Breast epithelium (tissue), 4 donors: ENCODE measurements at regions not wholly inside any gene's neighbourhood (a gene's known extent, or its start where the extent isn't known, plus 50 kb on each side); places are given as distances from the start of the nearest gene placed in this dataset.
A peak's percentile ranks its signal among the peaks of the same experiment; 100 is the strongest.

Experiments
- DNase-seq, 2 donors: peaks; one replicate each; pipeline ENCODE4 v3.0.0-alpha.2; 2019; ENCODE audit warnings: low spot score in 2 of 2
- H3K27ac ChIP-seq, 2 donors: fragments of 200-600 bp; sonication (generic) in 1 of 2; one replicate each; pipeline ENCODE4 v1.5.1; 2016 to 2019; ENCODE audit warnings: mild to moderate bottlenecking in 1 of 2
- H3K27me3 ChIP-seq, 2 donors: fragments of 200-600 bp; sonication (generic) in 1 of 2; one replicate each; pipeline versions ENCODE4 v1.5.1 to v1.6.0; 2017 to 2019; ENCODE audit warnings: control low read depth in 1 of 2, mild to moderate bottlenecking in 1 of 2
- H3K36me3 ChIP-seq: fragments of 200-600 bp; one replicate; pipeline ENCODE4 v1.5.1; 2019
- H3K4me1 ChIP-seq, 2 donors: fragments of 200-600 bp; sonication (generic); one replicate each; pipeline ENCODE4 v1.5.1; 2016 to 2019; ENCODE audit warnings: control low read depth in 1 of 2
- H3K4me3 ChIP-seq, 3 donors: fragments of 200-600 bp; sonication (generic); 1 replicate in 2 of 3; 2 replicates in 1 of 3; pipeline ENCODE4 v1.5.1; 2016 to 2019; ENCODE audit warnings: mild to moderate bottlenecking in 3 of 3, moderate library complexity in 2 of 3
- H3K9me3 ChIP-seq, 2 donors: fragments of 200-600 bp; sonication (generic) in 1 of 2; one replicate each; pipeline ENCODE4 v1.5.1; 2016 to 2019; ENCODE audit warnings: control low read depth in 1 of 2
- CTCF ChIP-seq, 3 donors: fragments of 450-650 bp; IDR thresholded peaks; one replicate each; pipeline ENCODE4 v1.5.1; 2016 to 2017; ENCODE audit warnings: antibody characterized with exemption in 3 of 3, mild to moderate bottlenecking in 3 of 3, moderate library complexity in 3 of 3
- POLR2A ChIP-seq: fragments of 450-650 bp; IDR thresholded peaks from one replicate; pipeline ENCODE4 v1.6.1; 2016; ENCODE audit warnings: antibody characterized with exemption, mild to moderate bottlenecking, moderate library complexity
- POLR2AphosphoS5 ChIP-seq, 3 donors: sonication (generic); formaldehyde crosslinking; IDR thresholded peaks; one replicate each; pipeline ENCODE4 v1.6.1; 2017; ENCODE audit warnings: antibody characterized with exemption in 3 of 3
- intact Hi-C: fragments of 100-400 bp; cut with DNase I; formaldehyde crosslinking; loops from one replicate; pipeline ENCODE4 v1.15.1; 2023; ENCODE audit warnings: low total_unique reads

- DNase-seq: no peak
Measured at GRCh38 chr2:8548619-8549150, 133.2 kb upstream of the ID2 start.

GRCh38 chr2:8549273-8549922, 132.5 kb upstream of the ID2 start:
- Histone ChIP-seq H3K4me3 (no peak overlapping the region), H3K9me3 (no peaks in the 10 kb centered on the region), H3K36me3 (no peaks in the 10 kb centered on the region), H3K4me1 (no peaks in the 10 kb centered on the region), H3K27me3 (no peaks in the 10 kb centered on the region), H3K27ac (no peak overlapping the region)
- no peak for TF ChIP-seq CTCF (IDR thresholded peaks at IDR 0.05)
- TF ChIP-seq POLR2A: no peak
- no peak for TF ChIP-seq POLR2AphosphoS5 (IDR thresholded peaks at IDR 0.05)
- no peak for DNase-seq
- intact Hi-C loops: no loop called here

More at GRCh38 chr2:8548619-8549150, 133.2 kb upstream of the ID2 start:
- no peak overlapping the region for H3K27ac ChIP-seq
- H3K9me3 ChIP-seq: no peaks in the 10 kb centered on the region
- no peak overlapping the region for H3K4me3 ChIP-seq
- intact Hi-C loops: no loop called here
- no peak for TF ChIP-seq POLR2AphosphoS5 (IDR thresholded peaks at IDR 0.05)
- TF ChIP-seq POLR2A: no peak
- TF ChIP-seq CTCF (IDR thresholded peaks at IDR 0.05): no peak
- H3K36me3 ChIP-seq: no peaks in the 10 kb centered on the region
- no peaks in the 10 kb centered on the region for H3K27me3 ChIP-seq
- H3K4me1 ChIP-seq: no peaks in the 10 kb centered on the region

- no peak for DNase-seq
- no peak overlapping the region for H3K27ac ChIP-seq
- H3K9me3 ChIP-seq: no peaks in the 10 kb centered on the region
- H3K4me3 ChIP-seq: no peak overlapping the region
- intact Hi-C loops: no loop called here
- no peaks in the 10 kb centered on the region for H3K27me3 ChIP-seq
- no peaks in the 10 kb centered on the region for H3K36me3 ChIP-seq
- no peaks in the 10 kb centered on the region for H3K4me1 ChIP-seq
- no peak for TF ChIP-seq CTCF (IDR thresholded peaks at IDR 0.05)
- TF ChIP-seq POLR2A: no peak
- TF ChIP-seq POLR2AphosphoS5 (IDR thresholded peaks at IDR 0.05): no peak
Measured at GRCh38 chr2:8549942-8550341, 131.9 kb upstream of the ID2 start.

GRCh38 chr2:8550481-8550880, 131.4 kb upstream of the ID2 start:
- no peaks in the 10 kb centered on the region for H3K9me3 ChIP-seq
- no peaks in the 10 kb centered on the region for H3K27me3 ChIP-seq
- H3K4me3 ChIP-seq: no peak overlapping the region
- TF ChIP-seq POLR2AphosphoS5 (IDR thresholded peaks at IDR 0.05): no peak
- TF ChIP-seq POLR2A: no peak
- TF ChIP-seq CTCF (IDR thresholded peaks at IDR 0.05): no peak
- intact Hi-C loops: no loop called here
- peak overlapping the region; percentile 6 to 63 for H3K27ac ChIP-seq
- no peaks in the 10 kb centered on the region for H3K4me1 ChIP-seq
- DNase-seq: no peak
- no peaks in the 10 kb centered on the region for H3K36me3 ChIP-seq

- Histone ChIP-seq H3K27ac (peak overlapping the region; percentile 6 to 63), H3K27me3 (no peaks in the 10 kb centered on the region), H3K9me3 (no peaks in the 10 kb centered on the region), H3K36me3 (no peaks in the 10 kb centered on the region), H3K4me1 (no peaks in the 10 kb centered on the region), H3K4me3 (no peak overlapping the region)
- intact Hi-C loops: no loop called here
- DNase-seq: no peak
- TF ChIP-seq POLR2A: no peak
- TF ChIP-seq CTCF (IDR thresholded peaks at IDR 0.05): no peak
- TF ChIP-seq POLR2AphosphoS5 (IDR thresholded peaks at IDR 0.05): no peak
Measured at GRCh38 chr2:8550937-8551621, 130.8 kb upstream of the ID2 start.
